Daoy (cell line): ENCODE measurements at regions not wholly inside any gene's neighbourhood (a gene's known extent, or its start where the extent isn't known, plus 50 kb on each side); places are given as distances from the start of the nearest gene placed in this dataset.
"Not testable (repeated sequence)": the region's sequence is repeated elsewhere in the genome, so short reads cannot be mapped to it uniquely, and the experiment has no call there.

Experiments used
- DNase-seq: peaks from one replicate; pipeline ENCODE4 v3.0.0-alpha.2; 2015; ENCODE audit warnings: low read depth

DNA sequence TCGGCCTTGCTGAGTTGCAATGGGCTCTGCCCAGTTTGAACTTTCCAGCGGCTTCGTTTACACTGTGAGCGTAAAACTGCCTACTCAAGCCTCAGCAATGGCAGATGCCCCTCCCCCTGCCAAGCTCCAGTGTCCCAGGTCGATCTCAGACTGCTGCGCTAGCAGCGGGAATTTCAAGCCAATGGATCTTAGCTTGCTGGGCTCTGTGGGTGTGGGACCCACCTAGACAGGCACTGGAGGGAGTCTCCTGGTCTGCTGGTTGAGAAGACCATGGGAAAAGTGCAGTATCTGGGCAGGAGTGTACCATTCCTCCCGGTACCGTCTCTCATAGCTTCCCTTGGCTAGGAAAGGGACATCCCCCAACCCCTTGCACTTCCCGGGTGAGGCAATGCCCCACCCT is 88.2 kb downstream of the KLHL28 start:
- no peak for DNase-seq

DNA sequence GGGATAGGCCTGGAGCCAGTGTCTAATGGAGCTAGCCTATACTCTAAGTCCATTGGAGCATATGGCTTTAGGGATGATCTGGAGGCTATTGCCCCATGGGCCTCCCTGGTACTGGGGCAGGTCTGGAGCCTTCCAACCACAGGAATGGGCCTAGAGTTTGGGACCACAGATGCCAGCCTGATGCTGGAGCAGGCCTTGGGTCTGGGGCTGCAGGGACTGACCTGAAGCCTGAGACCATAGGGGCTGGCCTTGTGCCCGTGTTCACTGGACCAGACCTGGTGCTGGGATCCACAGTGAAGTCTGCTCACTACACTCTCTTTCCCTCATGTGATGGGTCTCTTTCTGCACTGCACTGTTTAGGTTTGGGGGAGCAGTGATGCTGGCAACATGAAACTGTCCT is 95.0 kb downstream of the KLHL28 start:
- DNase-seq, result no peak

DNA sequence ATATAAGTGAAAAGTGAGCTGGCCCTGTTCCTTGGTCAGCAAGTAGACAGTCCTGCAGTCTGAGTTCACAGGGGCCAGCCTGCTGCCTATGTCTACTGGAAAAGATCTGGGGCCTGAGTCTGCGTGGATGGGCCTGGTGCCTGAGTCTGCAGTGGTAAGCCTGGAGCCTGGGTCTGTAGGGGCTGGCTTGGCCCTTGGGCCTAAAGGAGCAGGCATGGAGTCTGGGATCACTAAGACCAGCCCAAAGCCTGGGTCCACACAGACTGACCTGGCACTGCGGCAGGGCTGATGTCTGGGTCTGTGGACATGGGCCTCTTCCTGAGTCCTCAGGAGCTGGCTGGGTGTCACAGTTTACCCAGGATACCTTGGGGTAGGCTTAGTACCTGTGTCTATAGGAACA is 95.4 kb downstream of the KLHL28 start:
- DNase-seq, result no peak

DNA sequence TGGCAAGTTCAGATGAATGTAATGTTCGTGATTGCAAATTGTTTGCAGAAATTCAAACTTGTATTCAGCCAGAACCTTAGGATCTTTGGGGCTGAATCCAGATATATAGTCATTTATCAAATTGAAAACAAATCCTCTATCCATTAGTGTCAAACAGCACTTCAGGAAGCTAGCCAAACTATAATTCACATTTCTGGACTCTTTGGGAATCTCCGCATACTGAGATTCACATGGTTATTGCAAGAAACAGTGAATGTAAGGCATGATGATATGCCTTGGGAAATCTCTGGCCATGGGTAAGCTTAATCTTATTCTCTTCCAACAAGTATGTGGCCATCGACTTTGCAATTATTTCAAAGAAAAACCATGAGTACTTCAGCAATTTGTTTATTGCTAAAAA is 98.5 kb downstream of the KLHL28 start:
- no peak for DNase-seq

DNA sequence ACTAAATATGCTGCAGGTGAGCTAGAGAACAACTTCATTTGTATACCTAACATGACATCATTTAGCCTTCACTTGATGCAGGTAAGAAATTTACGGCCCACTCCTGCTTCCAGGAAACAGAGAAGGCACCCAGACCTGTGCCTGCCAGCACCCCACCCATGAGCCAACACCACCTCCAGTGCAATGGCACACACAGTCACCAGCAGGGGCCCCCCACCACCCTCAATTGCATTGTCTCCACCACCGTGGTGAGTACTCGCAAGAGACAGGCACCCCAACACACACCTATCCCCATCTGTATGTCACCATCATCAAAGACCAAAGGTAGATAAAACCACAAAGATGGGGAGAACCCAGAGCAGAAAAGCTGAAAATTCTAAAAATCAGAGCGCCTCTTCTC is 107.6 kb downstream of the KLHL28 start:
- no peak for DNase-seq

DNA sequence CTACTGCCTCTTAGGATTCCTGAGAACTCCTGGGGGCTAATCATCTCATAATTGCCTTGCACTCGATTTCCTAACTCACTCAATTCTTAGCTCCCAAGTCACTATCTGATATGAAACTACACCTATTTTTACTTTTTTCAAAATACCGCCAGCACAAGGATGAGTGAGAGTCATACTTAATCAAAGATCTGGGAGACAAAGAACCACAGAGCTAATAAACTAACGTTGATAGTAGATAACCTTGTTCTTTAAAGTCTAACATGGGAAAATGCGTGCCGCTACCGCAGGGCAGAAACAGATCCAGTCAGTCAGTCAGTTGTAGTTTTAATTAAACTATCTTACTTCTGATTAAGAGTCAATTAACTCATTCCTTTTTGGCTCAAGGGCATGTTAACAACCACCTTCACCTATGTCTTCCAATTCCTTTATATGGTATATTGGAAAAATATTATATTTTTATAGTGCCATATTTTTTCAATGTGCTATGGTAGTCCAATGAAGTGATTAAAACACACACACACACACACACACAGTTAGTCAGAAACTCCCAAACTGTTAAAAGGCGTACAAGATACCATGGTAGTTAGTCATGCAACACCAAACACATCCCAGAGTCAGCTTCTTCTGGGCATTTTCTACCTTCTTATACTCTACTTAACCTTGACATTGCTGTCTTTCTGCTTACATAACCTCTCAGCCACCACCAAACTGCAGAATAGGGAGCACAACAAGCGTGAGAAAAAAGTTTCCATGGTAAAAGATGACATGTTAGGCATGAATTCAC is 114.0 kb downstream of the KLHL28 start:
- peak; percentile 11 for DNase-seq

DNA sequence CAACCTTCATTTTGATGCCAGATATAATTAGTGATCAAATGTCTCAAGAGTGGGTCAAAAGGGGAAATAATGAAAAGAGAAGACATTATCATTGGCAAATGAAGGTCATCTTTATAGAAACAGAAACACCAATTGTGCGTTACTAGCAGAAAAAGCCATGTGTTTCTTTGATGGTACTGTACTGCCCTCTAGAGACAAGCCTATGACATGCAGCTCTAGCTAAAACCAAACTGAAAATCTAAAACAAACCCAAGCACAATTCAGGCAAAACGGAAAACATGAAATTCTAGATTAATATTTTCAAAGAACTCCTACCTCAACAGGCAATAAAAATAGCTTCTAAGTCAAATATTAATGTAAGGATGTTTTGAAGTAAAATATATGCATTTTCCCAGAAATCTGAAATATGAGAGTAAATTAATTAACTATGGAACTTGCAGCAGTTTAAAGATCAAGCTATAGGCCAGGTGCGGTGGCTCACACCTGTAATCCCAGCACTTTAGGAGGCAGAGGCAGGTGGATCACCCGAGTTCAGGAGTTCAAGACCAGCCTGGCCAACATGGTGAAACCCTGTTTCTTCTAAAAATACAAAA is 115.4 kb downstream of the KLHL28 start:
- DNase-seq, result peak; percentile 43

DNA sequence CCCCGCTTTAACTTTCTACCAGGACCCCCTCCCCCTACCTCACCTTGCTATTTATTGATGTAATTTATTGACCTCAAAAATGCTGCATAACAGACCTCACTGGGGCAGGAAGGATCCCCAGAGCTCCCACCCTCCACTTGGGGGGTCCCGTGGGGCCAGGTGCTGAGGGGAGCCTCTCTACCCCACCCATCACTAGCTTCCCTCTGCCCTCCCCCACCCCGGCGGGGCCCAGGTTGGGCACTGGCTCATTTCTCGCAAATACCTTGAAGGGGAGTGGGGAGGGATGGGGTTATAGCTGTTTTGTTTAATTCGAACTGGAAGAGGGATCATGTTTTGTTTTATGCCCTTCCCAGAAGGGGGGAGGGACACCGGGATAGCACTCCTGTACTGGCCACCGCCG is 125.8 kb downstream of the KLHL28 start:
- not testable (repeated sequence) for DNase-seq

DNA sequence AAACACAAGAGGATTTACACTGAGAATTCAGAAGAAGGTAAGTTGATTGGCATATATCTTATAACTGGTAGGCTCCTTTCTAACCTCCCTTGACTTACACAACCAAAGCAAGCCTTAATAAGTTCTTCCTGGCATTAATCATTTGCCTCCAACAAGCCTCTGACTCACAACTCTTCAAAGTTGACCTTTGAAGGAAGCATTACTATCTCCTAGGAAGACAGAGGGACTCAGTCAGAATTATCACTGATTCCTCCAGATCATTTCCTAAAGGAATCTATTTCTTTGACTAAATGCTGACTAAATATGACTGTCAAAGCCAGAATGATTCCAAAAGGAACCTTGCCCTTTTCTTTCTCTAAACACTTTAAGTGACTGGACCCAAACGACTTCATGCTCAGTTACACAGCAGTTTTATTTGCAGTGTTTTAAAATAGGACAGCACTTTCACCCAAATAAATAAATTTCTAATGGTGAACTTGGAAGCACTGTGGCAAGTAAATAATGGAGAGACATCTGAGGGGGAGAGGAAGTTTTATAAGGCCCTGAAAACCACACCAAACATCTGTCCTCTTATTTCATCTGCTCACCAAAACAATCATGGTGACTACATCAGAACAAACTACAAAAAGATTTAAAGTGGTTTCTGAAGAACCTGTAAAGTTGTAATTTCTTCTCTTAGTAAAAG is 128.2 kb downstream of the KLHL28 start:
- DNase-seq, result peak; percentile 24

DNA sequence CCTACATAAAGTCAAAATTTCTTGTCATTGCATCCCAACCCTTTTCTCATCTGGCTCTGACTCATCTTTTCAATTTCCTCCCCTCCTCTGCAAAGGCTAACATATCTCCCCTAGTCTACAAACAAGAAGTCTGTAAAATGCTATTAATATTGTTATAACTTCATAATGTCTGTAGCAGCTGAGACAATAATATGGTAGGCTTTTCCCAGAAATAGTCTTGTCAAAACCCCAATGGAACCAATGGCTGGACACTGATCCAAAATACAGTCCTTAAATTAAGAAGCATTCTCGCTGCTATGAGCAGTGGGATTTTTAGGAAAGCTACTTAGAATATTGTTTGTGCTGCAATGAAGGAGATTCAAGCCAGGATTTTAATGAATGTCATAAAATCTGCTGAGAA is 131.4 kb downstream of the KLHL28 start:
- no peak for DNase-seq

DNA sequence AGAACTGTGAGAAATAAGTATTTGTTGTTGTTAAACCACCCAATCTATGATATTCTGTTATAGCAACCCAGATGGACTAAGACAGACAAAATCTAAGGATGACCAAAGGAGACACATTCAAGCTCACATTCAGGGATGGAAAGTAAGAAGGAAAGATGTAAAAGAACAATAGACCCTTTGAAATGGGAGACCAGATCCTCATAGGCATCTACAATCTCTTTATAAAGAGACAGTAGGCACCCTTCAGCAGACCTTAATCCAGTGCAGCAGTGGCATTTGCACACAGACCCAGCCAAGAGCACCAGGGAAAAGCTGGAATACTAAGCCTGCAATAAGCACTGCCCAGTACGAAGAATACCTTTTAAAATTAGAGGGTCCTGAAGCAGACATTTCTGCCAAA is 132.7 kb downstream of the KLHL28 start:
- no peak for DNase-seq

DNA sequence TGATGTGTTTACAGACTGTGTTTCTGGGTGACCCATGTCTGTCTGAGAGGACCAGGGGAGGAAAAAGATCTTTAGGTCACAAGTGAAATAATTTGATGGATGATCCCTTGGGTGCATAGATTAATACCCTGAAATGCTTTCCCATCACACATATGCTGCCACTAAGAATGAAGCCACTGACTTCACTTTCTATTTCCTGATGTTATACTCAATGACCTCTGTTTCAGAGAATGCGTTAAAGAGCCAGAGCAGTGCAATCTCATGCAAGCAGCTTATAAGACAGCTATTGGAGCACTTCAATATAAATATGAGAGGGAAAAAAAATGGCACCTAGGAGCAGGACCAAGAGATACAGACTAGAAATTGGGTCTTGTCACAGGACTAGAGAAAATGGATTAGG is 133.7 kb downstream of the KLHL28 start:
- no peak for DNase-seq

DNA sequence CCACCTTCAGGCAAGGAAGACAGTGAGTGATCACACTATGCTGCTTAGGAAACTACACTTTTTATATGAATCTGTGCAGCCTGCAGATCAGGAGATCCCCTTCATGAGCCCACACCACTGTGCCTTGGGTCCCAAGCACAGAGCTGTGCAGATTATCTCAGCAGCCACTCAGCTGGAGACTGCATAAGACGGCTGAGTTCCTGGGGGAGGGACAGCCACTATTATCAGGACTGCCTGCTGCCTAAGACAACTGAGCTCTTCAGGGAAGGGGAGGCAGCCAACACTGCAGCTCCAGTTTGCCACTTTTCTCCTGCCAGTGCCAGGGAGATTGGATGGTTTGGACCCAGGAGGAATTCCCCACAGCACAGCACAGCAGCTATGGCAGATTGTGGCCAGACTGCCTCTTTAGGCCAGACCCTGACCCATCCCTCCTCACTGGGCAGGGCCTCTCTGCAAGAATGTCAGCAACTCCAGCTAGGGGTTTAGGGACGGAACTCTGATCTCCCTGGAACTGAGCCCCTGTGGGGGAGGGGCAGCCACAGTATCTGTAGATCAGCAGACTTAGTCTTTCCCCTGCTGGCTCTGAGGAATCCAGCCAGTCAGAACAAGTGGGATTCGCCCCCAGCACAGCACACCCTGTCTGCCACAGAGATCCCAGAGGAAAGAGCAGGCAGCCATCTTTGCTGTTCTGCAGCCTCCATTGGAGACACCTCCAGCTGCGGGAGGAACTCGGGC is 141.3 kb downstream of the KLHL28 start:
- DNase-seq, result no peak

DNA sequence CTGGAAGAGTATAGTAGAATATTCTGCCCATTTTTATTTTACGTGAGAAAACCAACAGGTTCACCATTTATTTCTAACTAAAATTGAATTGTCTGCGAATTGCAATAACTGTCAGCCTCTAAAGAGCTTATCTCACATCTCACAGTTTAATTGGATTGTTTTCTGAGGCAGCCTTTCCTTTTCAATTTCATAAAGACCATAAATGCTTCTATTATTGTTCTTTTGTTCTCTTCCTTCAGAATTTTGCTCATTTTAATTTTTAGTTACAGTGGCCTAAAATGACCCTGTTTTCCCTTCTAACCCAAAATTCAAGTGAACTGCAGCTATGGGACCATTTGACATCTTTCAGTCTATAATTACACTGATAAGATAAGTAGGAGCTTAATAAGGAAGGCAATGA is 147.6 kb downstream of the KLHL28 start:
- no peak for DNase-seq

DNA sequence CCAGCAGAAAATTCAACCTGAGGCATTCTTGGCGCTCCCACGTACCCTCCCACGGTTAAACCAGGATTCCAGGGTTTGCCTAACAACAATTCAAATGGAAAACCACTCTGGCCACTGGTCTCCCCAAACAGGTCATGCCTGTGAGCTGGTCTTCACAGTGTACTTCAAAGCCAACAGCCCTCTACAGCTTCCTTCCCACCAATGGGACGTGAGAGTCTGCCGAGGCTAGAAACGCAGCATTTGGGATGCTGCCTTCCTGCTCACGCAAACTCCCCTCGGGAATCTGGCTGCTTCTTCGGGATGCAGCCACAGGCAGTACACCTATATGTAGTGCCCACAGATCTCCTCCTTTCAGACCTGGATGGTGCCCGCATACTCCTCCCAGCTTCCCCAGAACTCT is 149.1 kb downstream of the KLHL28 start:
- DNase-seq, result no peak

DNA sequence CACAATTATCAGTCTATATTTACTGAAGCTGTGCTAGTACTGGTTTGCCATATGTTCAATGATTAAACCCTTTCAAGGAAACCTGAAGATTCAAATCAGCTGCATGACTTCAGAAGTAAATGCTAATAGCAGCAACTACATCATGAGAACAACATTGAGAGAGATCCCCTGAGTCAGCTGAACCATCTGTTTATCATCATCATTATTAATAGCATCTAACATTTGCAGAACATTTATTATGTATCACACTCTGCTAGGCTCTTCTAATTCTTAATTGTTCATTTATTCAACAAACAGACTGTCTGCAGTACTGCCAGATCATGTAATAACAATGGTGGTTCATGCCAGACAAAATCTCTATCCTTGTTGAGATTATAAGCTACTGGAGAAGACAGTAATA is 157.4 kb downstream of the KLHL28 start:
- DNase-seq, result no peak

DNA sequence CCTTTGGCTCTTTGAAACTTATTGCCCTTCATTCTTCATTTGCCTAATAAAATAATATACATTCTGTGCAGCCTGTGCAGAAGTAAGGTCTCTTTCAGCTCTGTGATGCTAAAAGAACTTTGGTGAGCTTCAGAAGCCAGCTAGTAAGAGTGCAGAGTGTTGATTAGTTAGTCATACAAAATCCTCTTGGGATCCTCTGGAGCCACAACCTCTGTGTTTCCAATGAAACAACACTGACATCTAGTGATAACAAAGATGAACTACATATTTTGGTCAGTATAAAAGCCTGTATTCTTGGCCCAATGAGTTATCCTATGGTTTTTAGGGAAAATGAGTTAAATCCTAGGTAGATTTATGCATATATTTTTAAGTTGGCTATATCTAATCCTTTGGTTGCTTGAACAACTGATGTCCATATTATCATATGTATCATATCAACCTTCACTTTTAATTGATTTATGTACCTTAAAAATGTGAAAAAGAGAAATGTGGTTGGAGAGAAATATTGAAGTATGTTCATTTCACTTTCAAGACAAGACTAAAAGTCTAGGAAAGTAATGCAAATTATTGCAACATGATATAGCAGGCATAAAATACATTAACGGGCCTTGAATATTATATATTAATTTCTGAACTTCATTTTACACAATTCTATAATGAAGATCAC is 158.4 kb downstream of the KLHL28 start:
- peak; percentile 54 for DNase-seq

DNA sequence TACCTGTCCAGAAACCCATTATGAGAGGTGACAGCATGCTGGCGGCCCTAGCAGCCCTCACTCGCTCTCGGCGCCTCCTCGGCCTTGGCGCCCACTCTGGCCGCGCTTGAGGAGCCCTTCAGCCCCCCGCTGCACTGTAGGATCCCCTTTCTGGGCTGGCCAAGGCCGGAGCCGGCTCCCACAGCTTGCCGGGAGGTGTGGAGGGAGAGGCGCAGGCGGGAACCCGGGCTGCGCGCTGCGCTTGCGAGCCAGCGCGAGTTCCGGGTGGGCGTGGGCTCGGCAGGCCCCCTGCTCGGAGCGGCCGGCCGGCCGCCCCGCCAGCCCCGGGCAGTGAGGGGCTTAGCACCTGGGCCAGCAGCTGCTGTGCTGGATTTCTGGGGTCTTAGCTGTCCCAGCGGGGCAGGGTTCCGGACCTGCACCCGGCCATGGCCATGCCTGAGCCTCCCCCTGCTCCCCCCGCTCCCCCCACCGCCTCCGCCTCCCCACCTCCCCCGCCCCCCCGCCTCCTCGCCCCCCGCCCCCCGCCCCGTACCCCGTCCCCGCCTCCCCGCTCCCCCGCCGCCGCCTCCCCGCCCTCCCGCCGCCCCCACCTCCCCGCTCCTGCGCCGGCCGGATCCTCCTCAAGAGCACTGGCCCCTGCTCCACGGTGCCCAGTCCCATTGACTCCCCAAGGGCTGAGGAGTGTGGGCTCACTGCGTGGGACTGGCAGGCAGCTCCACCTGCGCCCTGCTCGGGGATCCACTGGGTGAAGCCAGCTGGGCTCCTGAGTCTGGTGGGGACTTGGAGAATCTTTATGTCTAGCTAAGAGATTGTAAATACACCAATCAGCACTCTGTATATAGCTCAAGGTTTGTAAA is 163.1 kb downstream of the KLHL28 start:
- DNase-seq, result peak; percentile 48

DNA sequence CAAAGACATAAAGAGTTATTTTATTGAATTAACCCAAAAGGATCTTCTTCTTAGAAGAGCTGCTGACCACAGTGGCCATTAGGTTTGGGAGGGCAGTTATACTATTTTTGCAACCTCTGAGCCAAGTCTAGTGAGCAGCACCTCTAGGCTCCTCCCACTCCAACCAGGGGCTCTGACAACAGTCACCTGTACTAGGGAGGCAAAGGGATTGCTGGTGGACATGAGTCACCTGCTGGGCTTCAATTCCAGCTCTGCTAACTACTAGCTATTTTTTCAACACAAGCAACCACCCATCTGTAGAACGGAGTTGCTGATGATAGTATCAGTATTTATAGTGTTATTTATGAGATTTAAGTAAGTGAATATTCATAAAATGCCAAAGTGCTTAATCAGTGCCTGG is 166.0 kb downstream of the KLHL28 start:
- DNase-seq, result no peak

DNA sequence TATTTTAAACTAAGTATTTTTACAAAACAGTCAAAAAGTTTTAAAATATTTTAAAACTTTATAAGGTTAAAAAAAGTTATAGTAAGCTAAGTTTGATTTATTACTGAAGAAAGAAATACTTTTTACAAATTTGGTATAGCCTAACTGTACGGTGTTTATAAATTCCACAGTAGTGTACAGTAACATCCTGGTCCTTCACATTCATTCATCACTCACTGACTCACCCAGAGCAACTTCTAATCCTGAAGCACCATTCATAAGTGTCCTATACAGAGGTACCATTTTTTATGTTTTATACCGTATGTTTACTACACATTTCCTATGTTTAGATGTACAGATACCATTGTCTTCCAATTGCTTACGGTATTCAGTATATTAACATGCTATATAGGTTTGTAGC is 170.0 kb downstream of the KLHL28 start:
- no peak for DNase-seq

DNA sequence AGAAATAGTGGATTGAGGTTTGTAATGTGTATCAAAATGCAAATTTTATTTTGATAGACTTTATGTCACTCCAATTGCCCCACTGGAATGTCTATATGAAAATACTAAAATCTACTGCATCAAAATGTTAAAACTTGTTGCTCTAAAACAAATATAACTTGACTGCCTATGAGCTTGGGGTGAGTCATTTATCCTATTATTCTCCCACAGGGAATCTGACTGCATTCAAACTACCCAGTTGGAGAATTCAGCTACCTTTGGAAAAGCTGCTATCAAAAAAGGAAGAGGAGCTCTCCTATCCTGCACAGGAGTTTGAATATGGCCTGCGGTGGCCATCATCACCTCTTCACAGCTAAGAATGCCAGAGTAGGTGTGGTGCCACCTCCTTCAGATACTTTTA is 173.1 kb downstream of the KLHL28 start:
- no peak for DNase-seq
